K562 (cell line): ENCODE measurements at regions not wholly inside any gene's neighbourhood (a gene's known extent, or its start where the extent isn't known, plus 50 kb on each side); places are given as distances from the start of the nearest gene placed in this dataset.
A peak's percentile ranks its signal among the peaks of the same experiment; 100 is the strongest.

Experiments used
- BCL6 ChIP-seq: fragments of 250-450 bp; sonication (Bioruptor Pico); IDR thresholded peaks from 2 replicates; pipeline ENCODE4 v1.4.0; 2020
- ESRRB ChIP-seq: fragments of 250-450 bp; sonication (Bioruptor Pico); IDR thresholded peaks from 2 replicates; pipeline ENCODE4 v1.5.0; 2020; ENCODE audit warnings: mild to moderate bottlenecking, moderate library complexity, borderline replicate concordance
- FOSL1 ChIP-seq: fragments of 200-800 bp; sonication (Bioruptor generic); conservative IDR thresholded peaks from 2 replicates; pipeline ENCODE4 v1.6.1; 2016; ENCODE audit warnings: missing genetic modification characterization, missing compliant biosample characterization
- HDAC6 ChIP-seq: IDR thresholded peaks from 2 replicates; pipeline ENCODE4 v1.6.1; 2012; ENCODE audit warnings: low read depth, mild to moderate bottlenecking, control low read depth, inconsistent platforms, low read length, moderate library complexity
- HNRNPUL1 ChIP-seq: fragments of 200-400 bp; formaldehyde crosslinking; IDR thresholded peaks from 2 replicates; pipeline ENCODE4 v1.6.1; 2017; ENCODE audit warnings: low read length
- KLF13 ChIP-seq: fragments of 450-650 bp; IDR thresholded peaks from 2 replicates; pipeline ENCODE4 v1.6.1; 2016; ENCODE audit warnings: missing genetic modification characterization, low read depth, mild to moderate bottlenecking, missing compliant biosample characterization, moderate library complexity, borderline replicate concordance
- LCOR ChIP-seq: sonication (generic); formaldehyde crosslinking; IDR thresholded peaks from 2 replicates; pipeline ENCODE4 v1.8.0; 2022; ENCODE audit warnings: mild to moderate bottlenecking, missing genetic modification reagents
- MBD2 ChIP-seq: sonication (generic); IDR thresholded peaks from 2 replicates; pipeline ENCODE4 v1.6.1; 2016; ENCODE audit warnings: low read depth, borderline replicate concordance
- MEF2A ChIP-seq: IDR thresholded peaks from 2 replicates; pipeline ENCODE4 v1.6.1; 2011; ENCODE audit warnings: low read depth, mild to moderate bottlenecking, low read length, moderate library complexity; ENCODE audit not compliant: control insufficient read depth
- MEIS2 ChIP-seq: fragments of 450-650 bp; IDR thresholded peaks from 2 replicates; pipeline ENCODE4 v1.6.1; 2014; ENCODE audit warnings: mild to moderate bottlenecking; ENCODE audit not compliant: partially characterized antibody
- NBN ChIP-seq: fragments of 450-650 bp; IDR thresholded peaks from 2 replicates; pipeline ENCODE4 v1.6.1; 2016; ENCODE audit warnings: low read depth, mild to moderate bottlenecking
- PHB ChIP-seq: fragments of 250-450 bp; sonication (Bioruptor Pico); IDR thresholded peaks from 2 replicates; pipeline ENCODE4 v1.5.0; 2021
- PHF8 ChIP-seq: fragments of 200-600 bp; sonication (generic); IDR thresholded peaks from 2 replicates; pipeline ENCODE4 v1.6.1; 2012; ENCODE audit warnings: mixed run types, mild to moderate bottlenecking, inconsistent platforms, low read length, moderate library complexity, borderline replicate concordance
- RBFOX2 ChIP-seq: fragments of 200-400 bp; formaldehyde crosslinking; IDR thresholded peaks from 2 replicates; pipeline ENCODE4 v1.6.1; 2017; ENCODE audit warnings: low read depth, mild to moderate bottlenecking, low read length, moderate library complexity
- STAT5A ChIP-seq: IDR thresholded peaks from 2 replicates; pipeline ENCODE4 v1.6.1; 2012; ENCODE audit warnings: low read length, inconsistent platforms, borderline replicate concordance
- TAF9B ChIP-seq: fragments of 450-650 bp; IDR thresholded peaks from 2 replicates; pipeline ENCODE4 v1.6.1; 2018; ENCODE audit warnings: mild to moderate bottlenecking; ENCODE audit not compliant: partially characterized antibody
- TEAD4 ChIP-seq, 2 experiments: sonication (generic) in 1 of 2; formaldehyde crosslinking in 1 of 2; IDR thresholded peaks; 2 replicates each; pipeline versions ENCODE4 v1.6.1 to v1.8.0; 2012 to 2022; ENCODE audit warnings: borderline replicate concordance in 1 of 2, inconsistent platforms in 1 of 2, low read length in 1 of 2, mild to moderate bottlenecking in 1 of 2, missing genetic modification reagents in 1 of 2
- TGIF2 ChIP-seq: sonication (generic); formaldehyde crosslinking; IDR thresholded peaks from 2 replicates; pipeline ENCODE4 v1.8.1; 2022; ENCODE audit warnings: mild to moderate bottlenecking, missing genetic modification reagents, moderate library complexity
- ZNF583 ChIP-seq: fragments of 250-450 bp; sonication (Bioruptor Pico); IDR thresholded peaks from 2 replicates; pipeline ENCODE4 v1.4.0; 2020
- ZNF75A ChIP-seq: fragments of 450-650 bp; formaldehyde crosslinking; IDR thresholded peaks from 2 replicates; pipeline ENCODE4 v1.4.0; 2020; ENCODE audit warnings: mild to moderate bottlenecking
- ZZZ3 ChIP-seq: fragments of 450-650 bp; IDR thresholded peaks from 2 replicates; pipeline ENCODE4 v1.6.1; 2016; ENCODE audit warnings: antibody characterized with exemption, mild to moderate bottlenecking, moderate library complexity
- TF ChIP-seq, protein P1 (sequence below): fragments of 450-650 bp; IDR thresholded peaks from 2 replicates; pipeline ENCODE4 v1.7.0; 2016; ENCODE audit warnings: borderline replicate concordance
- TF ChIP-seq, protein P2 (sequence below): sonication (generic); formaldehyde crosslinking; IDR thresholded peaks from 2 replicates; pipeline ENCODE4 v1.4.0; 2020; ENCODE audit warnings: mild to moderate bottlenecking, missing genetic modification reagents
- TF ChIP-seq, protein P3 (sequence below), 2 experiments: fragments of 450-650 bp; conservative IDR thresholded peaks; 2 replicates each; pipeline ENCODE4 v1.6.1; 2017; ENCODE audit warnings: mild to moderate bottlenecking in 2 of 2, moderate library complexity in 2 of 2
- TF ChIP-seq, protein P4 (sequence below): sonication (generic); formaldehyde crosslinking; IDR thresholded peaks from 2 replicates; pipeline ENCODE4 v1.5.0; 2020; ENCODE audit warnings: missing genetic modification reagents

DNA sequence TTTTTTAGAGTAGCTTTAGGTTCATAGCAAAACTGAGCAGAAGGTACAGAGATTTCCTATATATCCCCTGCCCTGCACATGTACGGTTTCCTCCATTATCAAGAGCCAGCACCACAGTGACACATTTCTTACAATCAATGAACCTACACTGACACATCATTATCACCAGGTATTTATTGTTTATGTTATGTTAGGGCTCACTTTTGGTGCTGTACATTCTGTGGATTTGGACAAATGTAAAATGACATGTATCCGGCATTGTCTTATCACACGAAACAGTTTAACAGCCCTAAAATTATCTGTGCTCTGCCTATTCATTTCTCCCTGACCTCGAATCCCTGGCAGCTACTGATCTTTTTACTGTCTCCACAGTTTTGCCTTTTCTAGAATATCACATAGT, 93.7 kb upstream of the DPH5 start (continued):
- TF ChIP-seq HDAC6: no peak
- no peak for TF ChIP-seq ESRRB
- peak; percentile 64 for TF ChIP-seq MEIS2
- peak; percentile 28; the same call in 1 of the 2 replicates for TF ChIP-seq NBN
- TF ChIP-seq, protein P1, sequence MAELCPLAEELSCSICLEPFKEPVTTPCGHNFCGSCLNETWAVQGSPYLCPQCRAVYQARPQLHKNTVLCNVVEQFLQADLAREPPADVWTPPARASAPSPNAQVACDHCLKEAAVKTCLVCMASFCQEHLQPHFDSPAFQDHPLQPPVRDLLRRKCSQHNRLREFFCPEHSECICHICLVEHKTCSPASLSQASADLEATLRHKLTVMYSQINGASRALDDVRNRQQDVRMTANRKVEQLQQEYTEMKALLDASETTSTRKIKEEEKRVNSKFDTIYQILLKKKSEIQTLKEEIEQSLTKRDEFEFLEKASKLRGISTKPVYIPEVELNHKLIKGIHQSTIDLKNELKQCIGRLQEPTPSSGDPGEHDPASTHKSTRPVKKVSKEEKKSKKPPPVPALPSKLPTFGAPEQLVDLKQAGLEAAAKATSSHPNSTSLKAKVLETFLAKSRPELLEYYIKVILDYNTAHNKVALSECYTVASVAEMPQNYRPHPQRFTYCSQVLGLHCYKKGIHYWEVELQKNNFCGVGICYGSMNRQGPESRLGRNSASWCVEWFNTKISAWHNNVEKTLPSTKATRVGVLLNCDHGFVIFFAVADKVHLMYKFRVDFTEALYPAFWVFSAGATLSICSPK: no peak
- TF ChIP-seq ZZZ3: no peak
- no peak for TF ChIP-seq HNRNPUL1
- TF ChIP-seq LCOR (CRISPR knock-in tag): peak; percentile 76; the same call in 1 of the 2 replicates
- TF ChIP-seq, protein P2, sequence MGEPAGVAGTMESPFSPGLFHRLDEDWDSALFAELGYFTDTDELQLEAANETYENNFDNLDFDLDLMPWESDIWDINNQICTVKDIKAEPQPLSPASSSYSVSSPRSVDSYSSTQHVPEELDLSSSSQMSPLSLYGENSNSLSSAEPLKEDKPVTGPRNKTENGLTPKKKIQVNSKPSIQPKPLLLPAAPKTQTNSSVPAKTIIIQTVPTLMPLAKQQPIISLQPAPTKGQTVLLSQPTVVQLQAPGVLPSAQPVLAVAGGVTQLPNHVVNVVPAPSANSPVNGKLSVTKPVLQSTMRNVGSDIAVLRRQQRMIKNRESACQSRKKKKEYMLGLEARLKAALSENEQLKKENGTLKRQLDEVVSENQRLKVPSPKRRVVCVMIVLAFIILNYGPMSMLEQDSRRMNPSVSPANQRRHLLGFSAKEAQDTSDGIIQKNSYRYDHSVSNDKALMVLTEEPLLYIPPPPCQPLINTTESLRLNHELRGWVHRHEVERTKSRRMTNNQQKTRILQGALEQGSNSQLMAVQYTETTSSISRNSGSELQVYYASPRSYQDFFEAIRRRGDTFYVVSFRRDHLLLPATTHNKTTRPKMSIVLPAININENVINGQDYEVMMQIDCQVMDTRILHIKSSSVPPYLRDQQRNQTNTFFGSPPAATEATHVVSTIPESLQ: no peak
- no peak for TF ChIP-seq BCL6 (CRISPR knock-in tag)
- TF ChIP-seq ZNF75A (CRISPR knock-in tag): no peak
- TF ChIP-seq STAT5A: peak; percentile 61; the same call in 1 of the 2 replicates
- TF ChIP-seq, protein P3, sequence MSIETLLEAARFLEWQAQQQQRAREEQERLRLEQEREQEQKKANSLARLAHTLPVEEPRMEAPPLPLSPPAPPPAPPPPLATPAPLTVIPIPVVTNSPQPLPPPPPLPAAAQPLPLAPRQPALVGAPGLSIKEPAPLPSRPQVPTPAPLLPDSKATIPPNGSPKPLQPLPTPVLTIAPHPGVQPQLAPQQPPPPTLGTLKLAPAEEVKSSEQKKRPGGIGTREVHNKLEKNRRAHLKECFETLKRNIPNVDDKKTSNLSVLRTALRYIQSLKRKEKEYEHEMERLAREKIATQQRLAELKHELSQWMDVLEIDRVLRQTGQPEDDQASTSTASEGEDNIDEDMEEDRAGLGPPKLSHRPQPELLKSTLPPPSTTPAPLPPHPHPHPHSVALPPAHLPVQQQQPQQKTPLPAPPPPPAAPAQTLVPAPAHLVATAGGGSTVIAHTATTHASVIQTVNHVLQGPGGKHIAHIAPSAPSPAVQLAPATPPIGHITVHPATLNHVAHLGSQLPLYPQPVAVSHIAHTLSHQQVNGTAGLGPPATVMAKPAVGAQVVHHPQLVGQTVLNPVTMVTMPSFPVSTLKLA (conservative IDR thresholded peaks at IDR 0.05): peak in 1 of 2 experiments; percentile 21; a peak in 1 of 4 replicates
- no peak for TF ChIP-seq RBFOX2
- TF ChIP-seq FOSL1 (tag): peak; percentile 60
- no peak for TF ChIP-seq MEF2A
- TF ChIP-seq TEAD4 (IDR thresholded peaks at IDR 0.05; ENCODE audit: low read length): peak; percentile 86
- TF ChIP-seq TEAD4 (CRISPR knock-in tag; IDR thresholded peaks at IDR 0.05; ENCODE audit: borderline replicate concordance): no peak
- TF ChIP-seq MBD2: no peak
- TF ChIP-seq KLF13 (tag): no peak
- TF ChIP-seq TGIF2 (CRISPR knock-in tag): no peak
- TF ChIP-seq TAF9B: peak; percentile 45
- TF ChIP-seq PHF8: no peak
- TF ChIP-seq ZNF583 (CRISPR knock-in tag): no peak
- TF ChIP-seq, protein P4, sequence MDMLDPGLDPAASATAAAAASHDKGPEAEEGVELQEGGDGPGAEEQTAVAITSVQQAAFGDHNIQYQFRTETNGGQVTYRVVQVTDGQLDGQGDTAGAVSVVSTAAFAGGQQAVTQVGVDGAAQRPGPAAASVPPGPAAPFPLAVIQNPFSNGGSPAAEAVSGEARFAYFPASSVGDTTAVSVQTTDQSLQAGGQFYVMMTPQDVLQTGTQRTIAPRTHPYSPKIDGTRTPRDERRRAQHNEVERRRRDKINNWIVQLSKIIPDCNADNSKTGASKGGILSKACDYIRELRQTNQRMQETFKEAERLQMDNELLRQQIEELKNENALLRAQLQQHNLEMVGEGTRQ (CRISPR knock-in tag): no peak
- TF ChIP-seq PHB (CRISPR knock-in tag): no peak
